Liver (tissue), 3 donors: ENCODE measurements at regions not wholly inside any gene's neighbourhood (a gene's known extent, or its start where the extent isn't known, plus 50 kb on each side); places are given as distances from the start of the nearest gene placed in this dataset.

Source experiments
- ATF3 ChIP-seq: IDR thresholded peaks from 2 replicates; pipeline ENCODE4 v1.6.1; 2016; ENCODE audit warnings: antibody characterized with exemption
- CTCF ChIP-seq: fragments of 150-350 bp; IDR thresholded peaks from 2 replicates; pipeline ENCODE4 v1.5.1; 2017; ENCODE audit warnings: improper control_type of control experiment, low read depth, low read length; ENCODE audit not compliant: missing input control
- MAX ChIP-seq: IDR thresholded peaks from 2 replicates; pipeline ENCODE4 v1.6.1; 2016; ENCODE audit warnings: antibody characterized with exemption
- RAD21 ChIP-seq, 2 donors: IDR thresholded peaks; 2 replicates each; pipeline ENCODE4 v1.6.1; 2016; ENCODE audit warnings: antibody characterized with exemption in 2 of 2, mild to moderate bottlenecking in 2 of 2
- REST ChIP-seq: IDR thresholded peaks from 2 replicates; pipeline ENCODE4 v1.6.1; 2016; ENCODE audit warnings: antibody characterized with exemption, mild to moderate bottlenecking
- RXRA ChIP-seq, 2 donors: IDR thresholded peaks; 2 replicates each; pipeline ENCODE4 v1.6.1; 2017 to 2018; ENCODE audit warnings: antibody characterized with exemption in 2 of 2, mild to moderate bottlenecking in 1 of 2
- SP1 ChIP-seq: IDR thresholded peaks from 2 replicates; pipeline ENCODE4 v1.6.1; 2018; ENCODE audit warnings: antibody characterized with exemption, mild to moderate bottlenecking
- TAF1 ChIP-seq: conservative IDR thresholded peaks from 2 replicates; pipeline ENCODE4 v1.6.1; 2016; ENCODE audit warnings: antibody characterized with exemption, mild to moderate bottlenecking
- YY1 ChIP-seq: IDR thresholded peaks from 2 replicates; pipeline ENCODE4 v1.6.1; 2016; ENCODE audit warnings: antibody characterized with exemption, mild to moderate bottlenecking
- donor health status: healthy.
- donor health status: healthy.

GRCh38 chr5:136736021-136736420, 370.7 kb upstream of the TRPC7 start:
- TF ChIP-seq CTCF (no peak), YY1 (no peak), RAD21 (IDR thresholded peaks at IDR 0.05) (no peak), ATF3 (no peak), MAX (no peak), REST (no peak), TAF1 (no peak), SP1 (no peak), RXRA (IDR thresholded peaks at IDR 0.05) (no peak)
